ENCODE measurements at regions not wholly inside any gene's neighbourhood (a gene's known extent, or its start where the extent isn't known, plus 50 kb on each side); places are given as distances from the start of the nearest gene placed in this dataset.

DNA sequence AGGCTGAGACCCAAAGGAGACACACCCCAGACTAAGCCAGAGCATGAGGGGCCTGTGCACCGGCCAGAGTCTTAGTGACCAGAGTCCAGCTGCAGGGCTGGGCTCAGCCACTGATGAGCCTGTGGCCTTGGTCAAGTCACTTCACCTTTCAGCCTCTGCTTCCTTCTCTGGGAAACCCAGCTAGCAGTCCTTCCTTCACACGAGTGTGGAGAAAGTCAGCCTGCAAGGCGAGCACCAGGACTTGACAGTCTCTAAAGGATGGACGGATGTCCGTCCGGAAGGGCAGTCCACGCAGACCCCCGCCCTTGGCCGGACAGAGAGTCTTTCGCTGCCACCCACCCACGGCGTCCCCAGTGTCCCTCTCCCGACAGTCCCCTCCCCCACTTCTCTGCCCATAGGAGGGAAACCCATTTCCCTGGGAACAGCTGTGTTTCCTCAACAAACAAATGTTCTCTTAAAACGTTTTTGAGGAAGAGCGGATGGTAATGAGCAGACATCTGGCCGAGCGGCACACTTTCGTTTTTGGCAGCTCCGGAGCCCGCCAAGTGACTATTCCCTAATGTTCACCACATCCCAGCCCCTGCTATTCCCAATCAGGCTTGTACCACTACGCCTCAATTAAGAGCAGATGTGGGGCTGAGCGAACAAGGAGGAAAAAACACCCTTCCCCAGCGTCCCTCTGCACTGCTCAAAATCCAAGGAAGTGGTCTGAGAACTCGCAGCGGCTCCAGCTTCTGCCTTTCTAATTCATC, 129.1 kb upstream of the SMAD3 start:
- TF ChIP-seq, protein P1, sequence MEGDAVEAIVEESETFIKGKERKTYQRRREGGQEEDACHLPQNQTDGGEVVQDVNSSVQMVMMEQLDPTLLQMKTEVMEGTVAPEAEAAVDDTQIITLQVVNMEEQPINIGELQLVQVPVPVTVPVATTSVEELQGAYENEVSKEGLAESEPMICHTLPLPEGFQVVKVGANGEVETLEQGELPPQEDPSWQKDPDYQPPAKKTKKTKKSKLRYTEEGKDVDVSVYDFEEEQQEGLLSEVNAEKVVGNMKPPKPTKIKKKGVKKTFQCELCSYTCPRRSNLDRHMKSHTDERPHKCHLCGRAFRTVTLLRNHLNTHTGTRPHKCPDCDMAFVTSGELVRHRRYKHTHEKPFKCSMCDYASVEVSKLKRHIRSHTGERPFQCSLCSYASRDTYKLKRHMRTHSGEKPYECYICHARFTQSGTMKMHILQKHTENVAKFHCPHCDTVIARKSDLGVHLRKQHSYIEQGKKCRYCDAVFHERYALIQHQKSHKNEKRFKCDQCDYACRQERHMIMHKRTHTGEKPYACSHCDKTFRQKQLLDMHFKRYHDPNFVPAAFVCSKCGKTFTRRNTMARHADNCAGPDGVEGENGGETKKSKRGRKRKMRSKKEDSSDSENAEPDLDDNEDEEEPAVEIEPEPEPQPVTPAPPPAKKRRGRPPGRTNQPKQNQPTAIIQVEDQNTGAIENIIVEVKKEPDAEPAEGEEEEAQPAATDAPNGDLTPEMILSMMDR (conservative IDR thresholded peaks at IDR 0.05), result no peak
- Mint-ChIP-seq H3K27ac (ENCODE audit: unreplicated experiment) (no peak overlapping the region), H3K27me3 (ENCODE audit: low read depth) (no peaks in the 10 kb centered on the region), H3K36me3 (ENCODE audit: low read depth) (peaks cover 7% of the 10 kb centered on the region), H3K4me1 (peaks cover 18% of the 10 kb centered on the region), H3K4me3 (no peak overlapping the region), H3K9me3 (peaks cover 8% of the 10 kb centered on the region)
- DNase-seq (ENCODE audit: low read depth, low spot score), result no peak

- Mint-ChIP-seq H3K36me3 (ENCODE audit: low read depth) (peaks cover 7% of the 10 kb centered on the region), H3K27ac (ENCODE audit: unreplicated experiment) (no peak overlapping the region), H3K4me1 (peaks cover 11% of the 10 kb centered on the region), H3K4me3 (no peak overlapping the region), H3K9me3 (peaks cover 8% of the 10 kb centered on the region), H3K27me3 (ENCODE audit: low read depth) (no peaks in the 10 kb centered on the region)
- TF ChIP-seq, protein P1 (conservative IDR thresholded peaks at IDR 0.05), result no peak
- no peak for DNase-seq (ENCODE audit: low read depth, low spot score)
Observed at GRCh38 chr15:66936861-66937582, 128.4 kb upstream of the SMAD3 start.

- peaks cover 7% of the 10 kb centered on the region for H3K36me3 Mint-ChIP-seq (ENCODE audit: low read depth)
- no peak overlapping the region for H3K4me3 Mint-ChIP-seq
- peaks cover 5% of the 10 kb centered on the region for H3K4me1 Mint-ChIP-seq
- H3K27me3 Mint-ChIP-seq (ENCODE audit: low read depth), result no peaks in the 10 kb centered on the region
- no peak for DNase-seq (ENCODE audit: low read depth, low spot score)
- peaks cover 5% of the 10 kb centered on the region for H3K9me3 Mint-ChIP-seq
- TF ChIP-seq, protein P1 (conservative IDR thresholded peaks at IDR 0.05), result no peak
- H3K27ac Mint-ChIP-seq (ENCODE audit: unreplicated experiment), result no peak overlapping the region
Observed at GRCh38 chr15:66937588-66937987, 127.8 kb upstream of the SMAD3 start.

DNA sequence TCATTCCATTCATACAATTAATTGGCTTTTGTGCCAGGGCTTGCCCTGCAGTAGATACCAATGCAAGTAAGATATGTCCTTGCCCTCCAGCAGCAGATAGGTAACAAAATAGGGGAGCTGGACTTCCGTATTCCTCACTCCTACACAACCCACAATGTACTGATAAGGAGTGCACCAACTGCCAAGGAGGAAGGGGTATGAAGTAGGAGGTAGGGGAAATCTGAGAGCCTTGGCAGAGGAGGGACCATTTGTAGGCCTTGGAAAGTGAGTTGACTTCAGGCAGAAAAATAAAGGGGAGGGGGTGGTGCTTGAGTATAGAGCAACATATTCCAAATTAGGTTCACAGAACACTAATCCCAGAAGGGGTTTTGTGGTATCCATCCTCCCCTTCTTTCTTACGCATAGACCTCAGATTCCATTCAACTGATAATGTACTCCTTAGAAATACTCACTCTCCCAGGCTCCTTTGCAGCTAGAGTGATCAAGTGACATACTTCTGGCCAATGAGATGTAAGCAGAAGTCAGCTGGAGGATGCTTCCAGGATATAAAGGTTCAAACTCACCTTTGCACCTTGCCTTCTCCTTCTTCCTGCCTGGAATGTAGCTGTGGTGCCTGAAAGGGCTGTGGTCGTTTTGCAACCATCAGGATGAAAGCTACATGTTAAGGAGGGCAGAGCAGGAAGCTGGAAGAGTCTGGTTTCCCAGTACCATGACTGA, 127.1 kb upstream of the SMAD3 start:
- no peak overlapping the region for H3K27ac Mint-ChIP-seq (ENCODE audit: unreplicated experiment)
- DNase-seq (ENCODE audit: low read depth, low spot score), result no peak
- no peaks in the 10 kb centered on the region for H3K4me1 Mint-ChIP-seq
- peaks cover 2% of the 10 kb centered on the region for H3K9me3 Mint-ChIP-seq
- H3K36me3 Mint-ChIP-seq (ENCODE audit: low read depth), result peaks cover 3% of the 10 kb centered on the region
- H3K27me3 Mint-ChIP-seq (ENCODE audit: low read depth), result no peaks in the 10 kb centered on the region
- TF ChIP-seq, protein P1 (conservative IDR thresholded peaks at IDR 0.05), result no peak
- H3K4me3 Mint-ChIP-seq, result no peak overlapping the region

- H3K4me3 Mint-ChIP-seq, result no peak overlapping the region
- H3K36me3 Mint-ChIP-seq (ENCODE audit: low read depth), result peaks cover 3% of the 10 kb centered on the region
- TF ChIP-seq, protein P1 (conservative IDR thresholded peaks at IDR 0.05), result no peak
- H3K27ac Mint-ChIP-seq (ENCODE audit: unreplicated experiment), result no peak overlapping the region
- H3K4me1 Mint-ChIP-seq, result no peaks in the 10 kb centered on the region
- no peak for DNase-seq (ENCODE audit: low read depth, low spot score)
- no peaks in the 10 kb centered on the region for H3K27me3 Mint-ChIP-seq (ENCODE audit: low read depth)
- H3K9me3 Mint-ChIP-seq, result peaks cover 2% of the 10 kb centered on the region
Observed at GRCh38 chr15:66939016-66939415, 126.4 kb upstream of the SMAD3 start.

Data from neural crest cell (in vitro differentiated cells).